Peyer's patch (tissue), 4 donors: ENCODE measurements at regions not wholly inside any gene's neighbourhood (a gene's known extent, or its start where the extent isn't known, plus 50 kb on each side); places are given as distances from the start of the nearest gene placed in this dataset.

Experiments used
- DNase-seq, 3 donors: peaks; one replicate each; pipeline ENCODE4 v3.0.0-alpha.2; 2017 to 2019
- H3K27ac ChIP-seq, 4 donors: fragments of 200-600 bp; sonication (generic); one replicate each; pipeline ENCODE4 v1.5.1; 2016 to 2019
- H3K27me3 ChIP-seq, 2 donors: fragments of 200-600 bp; sonication (generic); one replicate each; pipeline ENCODE4 v1.5.1; 2019
- H3K36me3 ChIP-seq, 3 donors: fragments of 200-600 bp; sonication (generic); one replicate each; pipeline ENCODE4 v1.5.1; 2016 to 2019
- H3K4me1 ChIP-seq, 4 donors: fragments of 200-600 bp; sonication (generic); one replicate each; pipeline ENCODE4 v1.5.1; 2016 to 2019
- H3K4me3 ChIP-seq, 4 donors: fragments of 200-600 bp; sonication (generic); 1 replicate in 3 of 4; 2 replicates in 1 of 4; pipeline ENCODE4 v1.5.1; 2016 to 2019; ENCODE audit warnings: mild to moderate bottlenecking in 1 of 4
- H3K9me3 ChIP-seq, 4 donors: fragments of 200-600 bp; sonication (generic); one replicate each; pipeline ENCODE4 v1.5.1; 2016 to 2019; ENCODE audit warnings: mild to moderate bottlenecking in 1 of 4
- CTCF ChIP-seq, 6 experiments: fragments of 450-650 bp in 4 of 6; fragments of 200-600 bp in 2 of 6; sonication (generic) in 1 of 6; IDR thresholded peaks; one replicate each; pipeline ENCODE4 v1.5.1; 2017 to 2019; ENCODE audit warnings: antibody characterized with exemption in 6 of 6, mild to moderate bottlenecking in 3 of 6, moderate library complexity in 1 of 6
- POLR2A ChIP-seq, 2 donors: fragments of 450-650 bp; IDR thresholded peaks; one replicate each; pipeline ENCODE4 v1.5.1; 2017; ENCODE audit warnings: antibody characterized with exemption in 2 of 2, mild to moderate bottlenecking in 2 of 2, moderate library complexity in 2 of 2

- Histone ChIP-seq H3K36me3 (no peaks in the 10 kb centered on the region), H3K9me3 (no peaks in the 10 kb centered on the region), H3K27ac (no peak overlapping the region), H3K4me3 (no peak overlapping the region), H3K4me1 (peaks cover 0 to 4% (median 0%) of the 10 kb centered on the region in 4 donors), H3K27me3 (no peaks in the 10 kb centered on the region)
- no peak for DNase-seq
- TF ChIP-seq CTCF (IDR thresholded peaks at IDR 0.05) (no peak), POLR2A (IDR thresholded peaks at IDR 0.05) (no peak)
Observed at GRCh38 chr17:77596491-77597417, 361.7 kb upstream of the TNRC6C start.

DNA sequence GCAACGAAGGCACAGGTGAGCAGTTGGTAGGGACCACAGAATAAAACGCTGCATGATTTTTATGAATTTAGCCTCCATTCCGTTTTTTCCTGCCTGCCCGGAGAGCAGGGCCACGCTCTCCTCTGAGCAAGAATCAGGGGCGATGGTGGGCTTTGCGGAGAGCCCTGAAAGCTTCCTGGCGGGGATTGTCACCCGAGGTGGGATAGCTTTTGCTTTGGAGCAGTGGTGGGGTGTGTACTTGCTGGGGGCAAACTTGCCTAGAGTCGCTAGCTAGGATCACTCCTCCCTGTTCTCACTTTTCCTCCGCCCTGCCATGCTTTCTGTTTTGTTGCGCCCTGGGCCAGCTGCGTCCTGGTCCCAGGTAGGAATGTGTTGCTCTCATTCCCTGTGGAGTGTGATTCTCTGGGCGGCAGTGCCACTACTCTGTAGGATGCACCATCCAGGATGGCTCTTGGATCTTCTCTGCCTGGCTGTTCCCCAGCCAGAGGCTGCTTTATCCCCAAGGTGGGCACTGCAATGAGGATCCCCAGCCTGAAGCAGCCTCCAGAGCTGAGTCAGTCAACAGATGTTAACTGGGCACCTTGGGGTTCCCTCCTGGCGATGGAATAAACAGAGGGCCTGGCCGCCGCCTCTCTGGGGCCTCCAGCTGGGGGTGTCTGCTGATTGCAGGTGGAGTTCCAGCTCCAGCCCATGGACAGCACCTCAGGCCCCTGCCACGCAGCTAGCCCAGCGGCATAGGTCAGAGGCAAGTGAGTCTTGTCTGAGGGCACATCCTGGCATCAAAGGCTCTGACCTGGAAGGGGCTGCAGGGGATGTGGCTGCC lies 360.9 kb upstream of the TNRC6C start:
- H3K9me3 ChIP-seq: no peaks in the 10 kb centered on the region
- no peaks in the 10 kb centered on the region for H3K27me3 ChIP-seq
- DNase-seq: no peak
- no peak overlapping the region for H3K4me3 ChIP-seq
- H3K4me1 ChIP-seq: peaks cover 0 to 4% (median 0%) of the 10 kb centered on the region in 4 donors
- no peak overlapping the region for H3K27ac ChIP-seq
- TF ChIP-seq CTCF (IDR thresholded peaks at IDR 0.05) (no peak), POLR2A (IDR thresholded peaks at IDR 0.05) (no peak)
- H3K36me3 ChIP-seq: no peaks in the 10 kb centered on the region

DNA sequence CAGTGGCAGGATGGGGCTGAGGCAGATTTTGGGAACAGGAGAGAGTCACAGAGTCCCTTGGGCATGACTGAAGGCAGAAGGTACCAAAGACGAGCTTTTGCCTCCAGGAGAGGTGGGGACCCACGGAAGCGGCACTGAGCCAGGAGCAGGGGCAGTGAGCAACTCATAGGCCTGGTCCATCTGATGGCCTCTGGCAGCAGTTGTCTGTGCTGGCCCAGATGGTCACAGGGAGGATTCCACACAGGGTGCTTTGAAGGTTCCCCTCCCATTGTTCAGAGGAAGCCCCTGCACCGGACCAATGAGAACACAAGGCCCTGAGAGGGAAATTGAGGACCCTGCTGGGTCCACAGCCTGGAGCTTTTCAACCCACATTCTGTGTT lies 360.3 kb upstream of the TNRC6C start:
- no peak for TF ChIP-seq POLR2A (IDR thresholded peaks at IDR 0.05)
- TF ChIP-seq CTCF (IDR thresholded peaks at IDR 0.05): no peak
- Histone ChIP-seq H3K9me3 (no peaks in the 10 kb centered on the region), H3K4me3 (no peak overlapping the region), H3K4me1 (peaks cover 0 to 5% (median 0%) of the 10 kb centered on the region in 4 donors), H3K36me3 (no peaks in the 10 kb centered on the region), H3K27me3 (no peaks in the 10 kb centered on the region), H3K27ac (no peak overlapping the region)
- peak in 1 of 3 donors; percentile 24 for DNase-seq

- no peaks in the 10 kb centered on the region for H3K36me3 ChIP-seq
- TF ChIP-seq POLR2A (IDR thresholded peaks at IDR 0.05) (no peak), CTCF (IDR thresholded peaks at IDR 0.05) (no peak)
- H3K9me3 ChIP-seq: no peaks in the 10 kb centered on the region
- peaks cover 0 to 5% (median 0%) of the 10 kb centered on the region in 4 donors for H3K4me1 ChIP-seq
- H3K4me3 ChIP-seq: no peak overlapping the region
- peak in 1 of 3 donors; percentile 24 for DNase-seq
- H3K27ac ChIP-seq: no peak overlapping the region
- no peaks in the 10 kb centered on the region for H3K27me3 ChIP-seq
Observed at GRCh38 chr17:77599699-77600098, 358.8 kb upstream of the TNRC6C start.

GRCh38 chr17:77600346-77600745 lies 358.2 kb upstream of the TNRC6C start:
- Histone ChIP-seq H3K4me3 (no peak overlapping the region), H3K36me3 (no peaks in the 10 kb centered on the region), H3K4me1 (peaks cover 0 to 5% (median 0%) of the 10 kb centered on the region in 4 donors), H3K27me3 (no peaks in the 10 kb centered on the region), H3K27ac (no peak overlapping the region), H3K9me3 (no peaks in the 10 kb centered on the region)
- no peak for TF ChIP-seq POLR2A (IDR thresholded peaks at IDR 0.05)
- no peak for TF ChIP-seq CTCF (IDR thresholded peaks at IDR 0.05)
- peak in 1 of 3 donors; percentile 14 for DNase-seq
